HL-60 (cell line): ENCODE measurements at regions not wholly inside any gene's neighbourhood (a gene's known extent, or its start where the extent isn't known, plus 50 kb on each side); places are given as distances from the start of the nearest gene placed in this dataset.

ENCODE experiments used
- DNase-seq, 2 experiments: peaks; one replicate each; pipeline ENCODE4 v3.0.0-alpha.2; 2010 to 2020; ENCODE audit warnings: low read depth in 1 of 2, low spot score in 1 of 2
- H3K27ac ChIP-seq: fragments of 250-450 bp; sonication (Bioruptor Pico); replicated peaks from 2 replicates; pipeline ENCODE4 v1.5.1; 2020; ENCODE audit warnings: mild to moderate bottlenecking, moderate library complexity
- H3K27me3 ChIP-seq: fragments of 250-450 bp; sonication (Bioruptor Pico); 2 replicates; pipeline ENCODE4 v1.5.1; 2021; ENCODE audit warnings: mild to moderate bottlenecking, moderate library complexity; ENCODE audit not compliant: insufficient read depth, poor library complexity, severe bottlenecking
- H3K4me3 ChIP-seq: replicated peaks from 2 replicates; pipeline ENCODE4 v1.5.1; 2011; ENCODE audit warnings: mild to moderate bottlenecking, control low read depth, low read length; ENCODE audit not compliant: insufficient read depth
- CTCF ChIP-seq: IDR thresholded peaks from one replicate; pipeline ENCODE4 v1.5.1; 2011; ENCODE audit warnings: low read length, control low read depth, inconsistent platforms; ENCODE audit not compliant: insufficient read depth
- GABPA ChIP-seq: IDR thresholded peaks from 2 replicates; pipeline ENCODE4 v1.6.1; 2012; ENCODE audit warnings: low read depth
- POLR2AphosphoS5 ChIP-seq: IDR thresholded peaks from 2 replicates; pipeline ENCODE4 v1.6.1; 2012; ENCODE audit warnings: low read depth
- REST ChIP-seq: IDR thresholded peaks from 2 replicates; pipeline ENCODE4 v1.6.1; 2012; ENCODE audit warnings: low read depth; ENCODE audit not compliant: insufficient replicate concordance
- SPI1 ChIP-seq: IDR thresholded peaks from 2 replicates; pipeline ENCODE4 v1.6.1; 2012; ENCODE audit warnings: low read depth, mild to moderate bottlenecking, borderline replicate concordance

- Histone ChIP-seq H3K27ac (no peak overlapping the region), H3K4me3 (no peak overlapping the region), H3K27me3 (peaks cover 6% of the 10 kb centered on the region)
- no peak for DNase-seq
- TF ChIP-seq SPI1: no peak
- no peak for TF ChIP-seq POLR2AphosphoS5
- TF ChIP-seq GABPA: no peak
- TF ChIP-seq REST: no peak
- TF ChIP-seq CTCF: no peak
Measured at GRCh38 chr17:33803199-33803685, 451.8 kb upstream of the CCL2 start.

GRCh38 chr17:33803686-33804085 is 451.4 kb upstream of the CCL2 start:
- Histone ChIP-seq H3K27ac (no peak overlapping the region), H3K27me3 (peaks cover 6% of the 10 kb centered on the region), H3K4me3 (no peak overlapping the region)
- TF ChIP-seq CTCF: no peak
- no peak for TF ChIP-seq POLR2AphosphoS5
- no peak for TF ChIP-seq SPI1
- TF ChIP-seq GABPA: no peak
- TF ChIP-seq REST: no peak
- DNase-seq: no peak

DNA sequence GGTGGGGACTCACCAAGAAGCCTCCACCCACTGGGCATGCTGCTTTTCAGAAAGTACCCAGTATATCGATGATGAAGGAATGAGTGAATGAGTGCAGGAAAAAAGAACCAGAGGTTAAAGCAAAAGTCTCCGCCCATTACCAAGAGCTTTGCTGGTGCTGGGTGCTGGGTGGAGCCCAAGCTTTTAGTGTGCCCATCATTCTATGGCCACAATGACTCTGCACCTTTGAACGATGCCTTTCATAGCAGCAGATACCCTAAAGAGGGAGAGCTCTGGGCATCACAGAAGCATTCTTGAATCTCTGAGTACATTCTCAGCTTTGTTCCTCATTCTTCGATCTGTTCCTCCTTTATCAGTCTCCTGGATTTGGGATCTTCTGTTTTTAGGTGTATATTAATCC is 450.7 kb upstream of the CCL2 start:
- peaks cover 6% of the 10 kb centered on the region for H3K27me3 ChIP-seq
- TF ChIP-seq GABPA (no peak), CTCF (no peak), SPI1 (no peak), POLR2AphosphoS5 (no peak), REST (no peak)
- no peak overlapping the region for H3K27ac ChIP-seq
- DNase-seq: no peak
- H3K4me3 ChIP-seq: no peak overlapping the region
